ENCODE measurements at regions not wholly inside any gene's neighbourhood (a gene's known extent, or its start where the extent isn't known, plus 50 kb on each side); places are given as distances from the start of the nearest gene placed in this dataset.

- TF ChIP-seq CTCF (IDR thresholded peaks at IDR 0.05; ENCODE audit: low read depth, low read length): no peak
- DNase-seq (ENCODE audit: extremely low read depth, low read depth): no peak
Observed at GRCh38 chr7:17146621-17147020, 151.8 kb upstream of the AHR start.

- DNase-seq (ENCODE audit: extremely low read depth, low read depth): no peak
Observed at GRCh38 chr7:17147409-17147808, 151.0 kb upstream of the AHR start.

GRCh38 chr7:17150018-17150417 lies 148.4 kb upstream of the AHR start:
- no peak for DNase-seq (ENCODE audit: extremely low read depth, low read depth)
- no peak for TF ChIP-seq CTCF (IDR thresholded peaks at IDR 0.05; ENCODE audit: low read depth, low read length)

More at GRCh38 chr7:17147409-17147808, 151.0 kb upstream of the AHR start:
- no peak for TF ChIP-seq CTCF (IDR thresholded peaks at IDR 0.05; ENCODE audit: low read depth, low read length)

GRCh38 chr7:17152721-17153120 lies 145.7 kb upstream of the AHR start:
- DNase-seq (ENCODE audit: extremely low read depth, low read depth): no peak
- TF ChIP-seq CTCF (IDR thresholded peaks at IDR 0.05; ENCODE audit: low read depth, low read length): no peak

GRCh38 chr7:17153536-17153935 lies 144.9 kb upstream of the AHR start:
- no peak for TF ChIP-seq CTCF (IDR thresholded peaks at IDR 0.05; ENCODE audit: low read depth, low read length)

GRCh38 chr7:17155529-17155928 lies 142.9 kb upstream of the AHR start:
- no peak for TF ChIP-seq CTCF (IDR thresholded peaks at IDR 0.05; ENCODE audit: low read depth, low read length)
- DNase-seq (ENCODE audit: extremely low read depth, low read depth): peak; percentile 28

More at GRCh38 chr7:17153536-17153935, 144.9 kb upstream of the AHR start:
- no peak for DNase-seq (ENCODE audit: extremely low read depth, low read depth)

GRCh38 chr7:17158261-17158660 lies 140.2 kb upstream of the AHR start:
- DNase-seq (ENCODE audit: extremely low read depth, low read depth): no peak
- TF ChIP-seq CTCF (IDR thresholded peaks at IDR 0.05; ENCODE audit: low read depth, low read length): no peak

Data from AG09319 (cell line).